ENCODE measurements at regions not wholly inside any gene's neighbourhood (a gene's known extent, or its start where the extent isn't known, plus 50 kb on each side); places are given as distances from the start of the nearest gene placed in this dataset.

DNA sequence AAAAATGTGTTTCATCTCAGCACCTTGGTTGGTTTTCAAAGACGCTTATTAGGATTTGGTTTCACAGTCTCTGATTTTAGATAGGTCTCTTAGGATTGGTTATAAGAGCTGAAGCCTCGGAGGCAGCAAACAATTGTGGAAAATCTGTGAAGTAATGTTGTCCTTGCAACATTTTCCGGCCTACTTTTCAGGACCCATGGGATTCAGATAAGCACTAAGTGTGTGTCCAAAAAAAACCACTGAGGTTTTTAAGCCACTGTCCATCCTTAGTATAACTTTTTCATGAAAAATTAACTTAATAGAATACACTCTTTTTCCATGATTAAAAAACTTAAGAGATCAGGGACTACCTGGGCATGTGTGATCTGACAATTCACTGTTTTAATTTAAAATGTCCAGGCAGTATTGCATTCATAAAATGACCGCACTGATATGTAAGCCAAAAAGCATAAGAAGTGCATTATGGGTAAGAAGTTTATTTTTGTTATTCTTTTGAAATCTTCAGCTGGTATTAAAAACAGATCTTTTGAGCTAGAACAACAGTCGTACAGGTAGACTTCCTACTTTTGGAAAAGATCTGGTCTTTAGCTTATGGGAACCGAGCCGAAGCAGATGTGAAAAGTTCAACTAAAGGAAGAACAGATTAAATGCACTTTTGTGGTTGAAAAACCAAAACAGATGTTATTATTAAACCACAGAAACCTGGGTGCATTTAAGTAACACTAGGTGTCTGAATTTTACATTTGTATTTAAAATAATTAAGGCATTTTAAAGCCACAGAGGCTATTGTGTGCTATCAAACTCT is 479.4 kb upstream of the ZEB2 start:
- Histone ChIP-seq H3K4me3 (ENCODE audit: severe bottlenecking) (no peak overlapping the region), H3K27ac (ENCODE audit: poor library complexity, severe bottlenecking) (no peak overlapping the region), H3K36me3 (ENCODE audit: low read depth) (no peaks in the 10 kb centered on the region), H3K9me3 (ENCODE audit: severe bottlenecking) (no peaks in the 10 kb centered on the region), H3K4me1 (ENCODE audit: insufficient read depth, poor library complexity, severe bottlenecking) (peaks cover 5% of the 10 kb centered on the region), H3K27me3 (ENCODE audit: insufficient read depth, poor library complexity, severe bottlenecking) (no peaks in the 10 kb centered on the region)
- no peak for DNase-seq (ENCODE audit: low spot score)
- no peak for ATAC-seq (ENCODE audit: low read depth)
- TF ChIP-seq CTCF (IDR thresholded peaks at IDR 0.05; ENCODE audit: poor library complexity, severe bottlenecking): no peak

DNA sequence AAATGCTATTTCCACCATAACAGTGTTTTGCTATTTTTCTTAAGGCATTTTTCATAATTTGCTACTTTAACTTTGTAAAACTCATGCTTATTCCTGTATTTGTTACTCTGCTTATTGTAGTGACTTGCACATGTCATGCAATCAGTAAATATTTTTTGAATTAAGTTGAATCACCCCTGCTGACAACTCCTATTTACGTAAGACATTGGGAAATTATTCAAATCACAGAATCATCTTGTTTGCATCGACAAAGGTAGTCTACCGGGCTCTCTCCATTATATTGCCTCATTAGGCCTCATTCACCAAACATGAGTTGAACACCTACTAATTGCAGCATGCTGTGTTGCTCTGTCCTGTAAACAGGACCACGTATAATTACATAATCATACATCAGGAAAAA is 478.5 kb upstream of the ZEB2 start:
- no peak for TF ChIP-seq CTCF (IDR thresholded peaks at IDR 0.05; ENCODE audit: poor library complexity, severe bottlenecking)
- H3K36me3 ChIP-seq (ENCODE audit: low read depth): no peaks in the 10 kb centered on the region
- H3K27ac ChIP-seq (ENCODE audit: poor library complexity, severe bottlenecking): no peak overlapping the region
- DNase-seq (ENCODE audit: low spot score) (no peak), ATAC-seq (ENCODE audit: low read depth) (no peak)
- H3K9me3 ChIP-seq (ENCODE audit: severe bottlenecking): no peaks in the 10 kb centered on the region
- no peak overlapping the region for H3K4me3 ChIP-seq (ENCODE audit: severe bottlenecking)
- H3K4me1 ChIP-seq (ENCODE audit: insufficient read depth, poor library complexity, severe bottlenecking): peaks cover 5% of the 10 kb centered on the region
- H3K27me3 ChIP-seq (ENCODE audit: insufficient read depth, poor library complexity, severe bottlenecking): no peaks in the 10 kb centered on the region

GRCh38 chr2:144996225-144996795 is 476.4 kb upstream of the ZEB2 start:
- no peaks in the 10 kb centered on the region for H3K27me3 ChIP-seq (ENCODE audit: insufficient read depth, poor library complexity, severe bottlenecking)
- peaks cover 5% of the 10 kb centered on the region for H3K4me1 ChIP-seq (ENCODE audit: insufficient read depth, poor library complexity, severe bottlenecking)
- no peaks in the 10 kb centered on the region for H3K36me3 ChIP-seq (ENCODE audit: low read depth)
- ATAC-seq (ENCODE audit: low read depth) (no peak), DNase-seq (ENCODE audit: low spot score) (no peak)
- peak overlapping the region; percentile 42 for H3K27ac ChIP-seq (ENCODE audit: poor library complexity, severe bottlenecking)
- no peaks in the 10 kb centered on the region for H3K9me3 ChIP-seq (ENCODE audit: severe bottlenecking)
- no peak overlapping the region for H3K4me3 ChIP-seq (ENCODE audit: severe bottlenecking)
- TF ChIP-seq CTCF (IDR thresholded peaks at IDR 0.05; ENCODE audit: poor library complexity, severe bottlenecking): no peak

GRCh38 chr2:144995482-144995881 is 475.6 kb upstream of the ZEB2 start:
- TF ChIP-seq CTCF (IDR thresholded peaks at IDR 0.05; ENCODE audit: poor library complexity, severe bottlenecking): no peak
- no peak overlapping the region for H3K27ac ChIP-seq (ENCODE audit: poor library complexity, severe bottlenecking)
- H3K27me3 ChIP-seq (ENCODE audit: insufficient read depth, poor library complexity, severe bottlenecking): no peaks in the 10 kb centered on the region
- H3K36me3 ChIP-seq (ENCODE audit: low read depth): no peaks in the 10 kb centered on the region
- peaks cover 5% of the 10 kb centered on the region for H3K4me1 ChIP-seq (ENCODE audit: insufficient read depth, poor library complexity, severe bottlenecking)
- no peak for ATAC-seq (ENCODE audit: low read depth)
- H3K9me3 ChIP-seq (ENCODE audit: severe bottlenecking): no peaks in the 10 kb centered on the region
- H3K4me3 ChIP-seq (ENCODE audit: severe bottlenecking): no peak overlapping the region
- DNase-seq (ENCODE audit: low spot score): no peak

GRCh38 chr2:144990661-144991060 is 470.7 kb upstream of the ZEB2 start:
- H3K27ac ChIP-seq (ENCODE audit: poor library complexity, severe bottlenecking): no peak overlapping the region
- DNase-seq (ENCODE audit: low spot score): no peak
- no peaks in the 10 kb centered on the region for H3K36me3 ChIP-seq (ENCODE audit: low read depth)
- no peaks in the 10 kb centered on the region for H3K4me1 ChIP-seq (ENCODE audit: insufficient read depth, poor library complexity, severe bottlenecking)
- ATAC-seq (ENCODE audit: low read depth): no peak
- no peak overlapping the region for H3K4me3 ChIP-seq (ENCODE audit: severe bottlenecking)
- H3K27me3 ChIP-seq (ENCODE audit: insufficient read depth, poor library complexity, severe bottlenecking): no peaks in the 10 kb centered on the region
- no peaks in the 10 kb centered on the region for H3K9me3 ChIP-seq (ENCODE audit: severe bottlenecking)
- TF ChIP-seq CTCF (IDR thresholded peaks at IDR 0.05; ENCODE audit: poor library complexity, severe bottlenecking): no peak

Data from RWPE2 (cell line).